ENCODE measurements at regions not wholly inside any gene's neighbourhood (a gene's known extent, or its start where the extent isn't known, plus 50 kb on each side); places are given as distances from the start of the nearest gene placed in this dataset.

DNA sequence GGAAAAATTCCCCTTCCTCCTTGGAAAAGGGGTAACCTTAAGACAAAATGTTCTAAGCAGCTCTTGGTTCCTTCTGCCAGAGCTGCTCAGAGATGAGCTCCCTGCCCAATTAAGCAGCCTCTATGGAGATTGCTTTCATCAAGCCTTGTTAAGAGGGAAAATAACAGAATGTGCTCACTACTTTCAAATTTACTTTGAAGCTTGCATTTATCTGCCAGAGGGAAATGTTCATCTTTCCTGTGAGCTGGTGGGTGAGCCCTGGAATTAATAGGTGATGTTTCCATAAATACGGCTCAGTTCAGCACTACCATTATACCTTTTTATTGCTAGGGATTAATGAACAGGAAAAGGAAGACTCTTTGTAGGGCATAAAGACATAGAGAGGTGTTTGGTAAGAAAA, 549.0 kb downstream of the REEP3 start:
- TF ChIP-seq, protein P1, sequence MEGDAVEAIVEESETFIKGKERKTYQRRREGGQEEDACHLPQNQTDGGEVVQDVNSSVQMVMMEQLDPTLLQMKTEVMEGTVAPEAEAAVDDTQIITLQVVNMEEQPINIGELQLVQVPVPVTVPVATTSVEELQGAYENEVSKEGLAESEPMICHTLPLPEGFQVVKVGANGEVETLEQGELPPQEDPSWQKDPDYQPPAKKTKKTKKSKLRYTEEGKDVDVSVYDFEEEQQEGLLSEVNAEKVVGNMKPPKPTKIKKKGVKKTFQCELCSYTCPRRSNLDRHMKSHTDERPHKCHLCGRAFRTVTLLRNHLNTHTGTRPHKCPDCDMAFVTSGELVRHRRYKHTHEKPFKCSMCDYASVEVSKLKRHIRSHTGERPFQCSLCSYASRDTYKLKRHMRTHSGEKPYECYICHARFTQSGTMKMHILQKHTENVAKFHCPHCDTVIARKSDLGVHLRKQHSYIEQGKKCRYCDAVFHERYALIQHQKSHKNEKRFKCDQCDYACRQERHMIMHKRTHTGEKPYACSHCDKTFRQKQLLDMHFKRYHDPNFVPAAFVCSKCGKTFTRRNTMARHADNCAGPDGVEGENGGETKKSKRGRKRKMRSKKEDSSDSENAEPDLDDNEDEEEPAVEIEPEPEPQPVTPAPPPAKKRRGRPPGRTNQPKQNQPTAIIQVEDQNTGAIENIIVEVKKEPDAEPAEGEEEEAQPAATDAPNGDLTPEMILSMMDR (IDR thresholded peaks at IDR 0.05): no peak
- no peak for TF ChIP-seq POLR2A (IDR thresholded peaks at IDR 0.05)

Measured in esophagus squamous epithelium (tissue), 4 donors.